Keratinocyte (primary cell): ENCODE measurements at regions not wholly inside any gene's neighbourhood (a gene's known extent, or its start where the extent isn't known, plus 50 kb on each side); places are given as distances from the start of the nearest gene placed in this dataset.

Experiments used
- CTCF ChIP-seq, 3 experiments: IDR thresholded peaks in 1 of 3; conservative IDR thresholded peaks in 1 of 3; optimal IDR thresholded peaks in 1 of 3; 2 replicates in 2 of 3; 3 replicates in 1 of 3; pipeline versions ENCODE3 to v1.5.1; 2011; ENCODE audit warnings: low read length in 3 of 3, mild to moderate bottlenecking in 3 of 3, moderate library complexity in 2 of 3, control low read depth in 1 of 3, inconsistent platforms in 1 of 3; ENCODE audit not compliant: insufficient read depth in 2 of 3; ENCODE audit errors: extremely low read depth in 1 of 3
- EZH2 ChIP-seq: IDR thresholded peaks from one replicate; pipeline ENCODE4 v1.6.1; 2012; ENCODE audit warnings: inconsistent platforms, mild to moderate bottlenecking, low read length, moderate library complexity

GRCh38 chr2:15746703-15747550 is 155.3 kb downstream of the DDX1 start:
- TF ChIP-seq CTCF (optimal IDR thresholded peaks at IDR 0.05 in 1 of 3, IDR thresholded peaks at IDR 0.05 in 1 of 3, conservative IDR thresholded peaks at IDR 0.05 in 1 of 3; ENCODE audit: extremely low read depth in 1 of 3, insufficient read depth in 2 of 3, low read length in 3 of 3) (no peak), EZH2 (no peak)
